ENCODE measurements at regions not wholly inside any gene's neighbourhood (a gene's known extent, or its start where the extent isn't known, plus 50 kb on each side); places are given as distances from the start of the nearest gene placed in this dataset.

- no peak for TF ChIP-seq POLR2A (IDR thresholded peaks at IDR 0.05)
- TF ChIP-seq CTCF (IDR thresholded peaks at IDR 0.05), result no peak
- TF ChIP-seq POLR2AphosphoS5 (IDR thresholded peaks at IDR 0.05), result no peak
- TF ChIP-seq EP300 (IDR thresholded peaks at IDR 0.05), result no peak
These were observed 213.2 kb upstream of the RPL38 start for GRCh38 chr17:73990290-73990689.
